ENCODE measurements at regions not wholly inside any gene's neighbourhood (a gene's known extent, or its start where the extent isn't known, plus 50 kb on each side); places are given as distances from the start of the nearest gene placed in this dataset.

GRCh38 chr6:40963019-40963418 lies 76.0 kb downstream of the UNC5CL start:
- TF ChIP-seq CTCF (IDR thresholded peaks at IDR 0.05; ENCODE audit: low read depth, low read length, poor library complexity, severe bottlenecking), result no peak
- TF ChIP-seq EZH2phosphoT487 (IDR thresholded peaks at IDR 0.05; ENCODE audit: borderline replicate concordance, low read length), result no peak

All from DOHH2 (cell line).